ENCODE measurements at regions not wholly inside any gene's neighbourhood (a gene's known extent, or its start where the extent isn't known, plus 50 kb on each side); places are given as distances from the start of the nearest gene placed in this dataset.

DNA sequence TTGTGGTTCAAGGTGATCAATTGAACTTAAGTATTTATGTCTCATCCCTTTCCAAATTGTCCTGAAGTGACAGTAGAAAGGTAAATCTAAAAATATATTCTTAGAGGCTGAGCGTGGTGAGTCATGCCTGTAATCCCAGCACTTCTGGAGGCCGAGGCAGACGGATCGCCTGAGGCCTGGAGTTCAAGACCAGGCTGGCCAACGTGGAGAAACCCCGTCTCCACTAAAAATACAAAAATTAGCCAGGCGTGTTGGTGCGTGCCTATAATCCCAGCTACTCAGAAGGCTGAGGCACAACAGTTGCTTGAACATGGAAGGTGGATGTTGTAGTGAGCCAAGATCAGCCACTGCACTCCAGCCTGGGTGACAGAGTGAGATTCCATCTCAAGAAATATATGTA lies 226.6 kb downstream of the DPH6 start:
- TF ChIP-seq CTCF (conservative IDR thresholded peaks at IDR 0.05) (no peak), EZH2 (IDR thresholded peaks at IDR 0.05; ENCODE audit: low read depth) (no peak)
